Loucy (cell line): ENCODE measurements at regions not wholly inside any gene's neighbourhood (a gene's known extent, or its start where the extent isn't known, plus 50 kb on each side); places are given as distances from the start of the nearest gene placed in this dataset.

Experiments
- EZH2phosphoT487 ChIP-seq: fragments of 200-600 bp; IDR thresholded peaks from 2 replicates; pipeline ENCODE4 v1.6.1; 2018; ENCODE audit warnings: antibody characterized with exemption, mild to moderate bottlenecking, moderate library complexity, borderline replicate concordance
- TF ChIP-seq, protein P1 (sequence below): fragments of 200-600 bp; sonication (generic); conservative IDR thresholded peaks from 2 replicates; pipeline ENCODE4 v1.5.1; 2014; ENCODE audit warnings: mild to moderate bottlenecking, antibody characterized with exemption, low read length

DNA sequence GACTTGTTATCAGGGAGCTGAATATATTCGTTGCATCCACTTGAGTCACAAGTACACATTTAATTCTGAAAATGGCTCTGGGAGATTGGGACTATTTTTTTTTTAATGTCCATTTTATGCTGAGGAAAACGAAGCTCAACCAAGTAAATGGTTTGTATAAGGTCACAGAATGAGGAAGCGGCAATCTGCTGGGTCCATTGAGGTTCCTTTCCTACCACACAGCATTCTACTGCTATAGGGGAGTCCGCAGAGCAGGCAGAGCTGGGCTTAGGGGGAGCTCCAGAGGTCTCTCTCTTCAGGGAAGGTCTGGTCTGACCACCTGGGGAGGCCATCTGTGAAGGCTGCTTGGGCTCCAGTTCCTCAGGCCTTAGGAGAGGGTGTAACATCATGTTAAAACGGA lies 77.9 kb downstream of the MCFD2 start:
- TF ChIP-seq, protein P1, sequence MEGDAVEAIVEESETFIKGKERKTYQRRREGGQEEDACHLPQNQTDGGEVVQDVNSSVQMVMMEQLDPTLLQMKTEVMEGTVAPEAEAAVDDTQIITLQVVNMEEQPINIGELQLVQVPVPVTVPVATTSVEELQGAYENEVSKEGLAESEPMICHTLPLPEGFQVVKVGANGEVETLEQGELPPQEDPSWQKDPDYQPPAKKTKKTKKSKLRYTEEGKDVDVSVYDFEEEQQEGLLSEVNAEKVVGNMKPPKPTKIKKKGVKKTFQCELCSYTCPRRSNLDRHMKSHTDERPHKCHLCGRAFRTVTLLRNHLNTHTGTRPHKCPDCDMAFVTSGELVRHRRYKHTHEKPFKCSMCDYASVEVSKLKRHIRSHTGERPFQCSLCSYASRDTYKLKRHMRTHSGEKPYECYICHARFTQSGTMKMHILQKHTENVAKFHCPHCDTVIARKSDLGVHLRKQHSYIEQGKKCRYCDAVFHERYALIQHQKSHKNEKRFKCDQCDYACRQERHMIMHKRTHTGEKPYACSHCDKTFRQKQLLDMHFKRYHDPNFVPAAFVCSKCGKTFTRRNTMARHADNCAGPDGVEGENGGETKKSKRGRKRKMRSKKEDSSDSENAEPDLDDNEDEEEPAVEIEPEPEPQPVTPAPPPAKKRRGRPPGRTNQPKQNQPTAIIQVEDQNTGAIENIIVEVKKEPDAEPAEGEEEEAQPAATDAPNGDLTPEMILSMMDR = no peak
- no peak for TF ChIP-seq EZH2phosphoT487
